SK-N-SH (cell line): ENCODE measurements at regions not wholly inside any gene's neighbourhood (a gene's known extent, or its start where the extent isn't known, plus 50 kb on each side); places are given as distances from the start of the nearest gene placed in this dataset.
A peak's percentile ranks its signal among the peaks of the same experiment; 100 is the strongest.

Source experiments
- CTCF ChIA-PET: fragments of 300-600, 350-600 bp; formaldehyde crosslinking; extraction: SDS; loops from one replicate; lab custom pipeline; 2021; lab: Yijun Ruan, JAX
- POLR2A ChIA-PET: fragments of 350-600 bp; sonication (Branson Sonifier 250); formaldehyde crosslinking; extraction: SDS; loops from one replicate; lab custom pipeline; 2020; ENCODE audit warnings: antibody characterized with exemption, inconsistent platforms; lab: Yijun Ruan, JAX
- DNase-seq: peaks from one replicate; pipeline ENCODE4 v3.0.0; 2012
- H2AFZ ChIP-seq: fragments of 200-600 bp; sonication (generic); 2 replicates; pipeline ENCODE4 v1.8.1; 2016; ENCODE audit warnings: antibody characterized with exemption, mild to moderate bottlenecking, low read depth
- H3F3A ChIP-seq: fragments of 200-600 bp; sonication (generic); replicated peaks from 2 replicates; pipeline ENCODE3; 2016; ENCODE audit warnings: antibody characterized with exemption, mild to moderate bottlenecking; ENCODE audit not compliant: insufficient read depth
- H3K27ac ChIP-seq, 2 experiments: fragments of 200-500 bp in 1 of 2; fragments of 200-600 bp in 1 of 2; sonication (Bioruptor generic) in 1 of 2; sonication (generic), shearing (Covaris generic) in 1 of 2; 2 replicates each; pipeline versions ENCODE4 v1.5.1 to v1.6.1; 2014 to 2016; ENCODE audit warnings: low read depth in 2 of 2, inconsistent platforms in 1 of 2, low read length in 1 of 2, mild to moderate bottlenecking in 1 of 2, mixed read lengths in 1 of 2
- H3K27me3 ChIP-seq: fragments of 200-600 bp; sonication (generic), shearing (Covaris generic); 2 replicates; pipeline ENCODE4 v1.6.1; 2016; ENCODE audit warnings: mixed run types; ENCODE audit not compliant: insufficient read depth
- H3K36me3 ChIP-seq, 2 experiments: fragments of 200-500 bp in 1 of 2; fragments of 200-600 bp in 1 of 2; sonication (Bioruptor generic) in 1 of 2; sonication (generic) in 1 of 2; replicated peaks in 1 of 2; 2 replicates each; pipeline versions ENCODE3 to v1.5.1; 2014 to 2016; ENCODE audit warnings: low read length in 1 of 2, mild to moderate bottlenecking in 1 of 2; ENCODE audit not compliant: insufficient read depth in 2 of 2, control insufficient read depth in 1 of 2
- H3K4me1 ChIP-seq, 2 experiments: fragments of 200-500 bp in 1 of 2; fragments of 200-600 bp in 1 of 2; sonication (Bioruptor generic) in 1 of 2; sonication (generic), shearing (Covaris generic) in 1 of 2; 2 replicates each; pipeline versions ENCODE4 v1.5.1 to v1.6.1; 2014 to 2016; ENCODE audit warnings: low read depth in 1 of 2, low read length in 1 of 2, mixed run types in 1 of 2; ENCODE audit not compliant: insufficient read depth in 2 of 2, control insufficient read depth in 1 of 2
- H3K4me2 ChIP-seq: fragments of 200-600 bp; sonication (generic), shearing (Covaris generic); 2 replicates; pipeline ENCODE4 v1.6.1; 2017; ENCODE audit warnings: mixed run types
- H3K4me3 ChIP-seq, 2 experiments: fragments of 200-500 bp in 1 of 2; fragments of 200-600 bp in 1 of 2; sonication (Bioruptor generic) in 1 of 2; sonication (generic), shearing (Covaris generic) in 1 of 2; 2 replicates each; pipeline versions ENCODE4 v1.5.1 to v1.8.1; 2014 to 2016; ENCODE audit warnings: low read depth in 2 of 2, inconsistent platforms in 1 of 2, low read length in 1 of 2, mild to moderate bottlenecking in 1 of 2, mixed read lengths in 1 of 2, moderate library complexity in 1 of 2
- H3K79me2 ChIP-seq: fragments of 200-600 bp; sonication (generic); 2 replicates; pipeline ENCODE4 v1.8.1; 2017; ENCODE audit warnings: mild to moderate bottlenecking; ENCODE audit not compliant: insufficient read depth
- H3K9ac ChIP-seq: fragments of 200-600 bp; sonication (generic); 2 replicates; pipeline ENCODE4 v1.6.1; 2017; ENCODE audit warnings: mixed run types
- H3K9me2 ChIP-seq: fragments of 200-600 bp; sonication (generic); 2 replicates; pipeline ENCODE4 v1.6.1; 2017; ENCODE audit warnings: mixed run types
- H3K9me3 ChIP-seq: fragments of 200-600 bp; sonication (generic); 2 replicates; pipeline ENCODE4 v1.6.1; 2017; ENCODE audit warnings: mixed run types, mild to moderate bottlenecking, moderate library complexity
- H4K20me1 ChIP-seq: fragments of 200-600 bp; sonication (generic); 2 replicates; pipeline ENCODE4 v1.6.1; 2017; ENCODE audit warnings: mild to moderate bottlenecking, mixed run types; ENCODE audit not compliant: insufficient read depth
- EP300 ChIP-seq, 2 experiments: IDR thresholded peaks; 2 replicates each; pipeline versions ENCODE4 v1.4.0 to v1.6.1; 2012; ENCODE audit warnings: borderline replicate concordance in 1 of 2, low read depth in 1 of 2, low read length in 1 of 2
- EZH2phosphoT487 ChIP-seq: fragments of 200-600 bp; sonication (generic); IDR thresholded peaks from 2 replicates; pipeline ENCODE4 v1.6.1; 2017; ENCODE audit warnings: low read depth, mixed run types, mild to moderate bottlenecking, antibody characterized with exemption, moderate library complexity, borderline replicate concordance
- FOXJ3 ChIP-seq: sonication (generic); formaldehyde crosslinking; IDR thresholded peaks from 2 replicates; pipeline ENCODE4 v1.5.1; 2020; ENCODE audit warnings: mild to moderate bottlenecking, missing genetic modification reagents
- FOXM1 ChIP-seq: IDR thresholded peaks from 2 replicates; pipeline ENCODE4 v1.4.0; 2012; ENCODE audit warnings: low read depth, mild to moderate bottlenecking
- GABPA ChIP-seq: IDR thresholded peaks from 2 replicates; pipeline ENCODE4 v1.4.0; 2012; ENCODE audit warnings: low read depth, mild to moderate bottlenecking
- GATA2 ChIP-seq: sonication (generic); formaldehyde crosslinking; IDR thresholded peaks from 2 replicates; pipeline ENCODE4 v1.5.0; 2020; ENCODE audit warnings: mild to moderate bottlenecking, missing genetic modification reagents
- JUND ChIP-seq: IDR thresholded peaks from 2 replicates; pipeline ENCODE4 v1.4.0; 2012
- POLR2AphosphoS5 ChIP-seq: IDR thresholded peaks from 2 replicates; pipeline ENCODE4 v1.6.1; 2012; ENCODE audit warnings: low read depth, low read length
- RCOR1 ChIP-seq: fragments of 150-350 bp; IDR thresholded peaks from 2 replicates; pipeline ENCODE4 v1.6.1; 2017; ENCODE audit warnings: antibody characterized with exemption, low read length
- RXRA ChIP-seq: IDR thresholded peaks from 2 replicates; pipeline ENCODE4 v1.4.0; 2012; ENCODE audit warnings: low read depth, mild to moderate bottlenecking, borderline replicate concordance
- SMC3 ChIP-seq: IDR thresholded peaks from 2 replicates; pipeline ENCODE4 v1.6.1; 2012; ENCODE audit warnings: low read depth, low read length, improper control_type of control experiment
- TEAD4 ChIP-seq: IDR thresholded peaks from 2 replicates; pipeline ENCODE4 v1.4.0; 2012; ENCODE audit warnings: mild to moderate bottlenecking, borderline replicate concordance; ENCODE audit not compliant: insufficient read depth
- YY1 ChIP-seq: IDR thresholded peaks from 2 replicates; pipeline ENCODE4 v1.4.0; 2012; ENCODE audit warnings: low read depth, mild to moderate bottlenecking
- WGBS: methylation state at CpG from one replicate; pipeline ENCODE4 v1.1.6; 2017; ENCODE audit warnings: low lambda C conversion rate; 5-methylcytosine and 5-hydroxymethylcytosine counted together
- TF ChIP-seq, protein P1 (sequence below): IDR thresholded peaks from 2 replicates; pipeline ENCODE4; 2012
- TF ChIP-seq, protein P2 (sequence below): IDR thresholded peaks from 2 replicates; pipeline ENCODE4 v1.4.0; 2012; ENCODE audit warnings: low read depth
- TF ChIP-seq, protein P3 (sequence below): fragments of 200-600 bp; sonication (generic); IDR thresholded peaks from 2 replicates; pipeline ENCODE4 v1.6.1; 2017; ENCODE audit warnings: antibody characterized with exemption, mild to moderate bottlenecking, moderate library complexity
- TF ChIP-seq, protein P4 (sequence below): IDR thresholded peaks from 2 replicates; pipeline ENCODE4 v1.6.1; 2012; ENCODE audit warnings: mild to moderate bottlenecking, low read depth, low read length, moderate library complexity

DNA sequence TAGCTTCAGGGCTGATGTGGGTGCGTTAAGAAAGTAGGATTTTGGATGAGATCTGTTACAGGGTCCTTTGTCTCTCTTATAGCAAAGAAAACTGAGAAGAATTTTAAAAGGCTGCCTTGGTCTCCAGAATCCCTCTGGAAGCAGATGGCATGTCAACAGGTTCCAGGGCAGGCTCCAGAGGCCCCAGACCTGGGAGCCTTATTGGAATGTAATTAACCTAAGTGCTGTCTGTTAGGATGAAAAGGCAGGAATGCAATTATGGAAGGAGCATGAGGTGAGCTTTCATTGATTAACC is 97.2 kb upstream of the PKDCC start:
- H3K4me1 ChIP-seq: peaks cover 0 to 77% of the 10 kb centered on the region in 2 experiments; a peak in 3 of 4 replicates

More for the DNA sequence above, 97.2 kb upstream of the PKDCC start:
- 0 out of 4 replicates have a peak, but pooled peaks of 1 of the 2 experiments have one; percentile 36 for TF ChIP-seq EP300 (IDR thresholded peaks at IDR 0.05; ENCODE audit: borderline replicate concordance in 1 of 2, low read depth in 1 of 2, low read length in 1 of 2)
- TF ChIP-seq, protein P1, sequence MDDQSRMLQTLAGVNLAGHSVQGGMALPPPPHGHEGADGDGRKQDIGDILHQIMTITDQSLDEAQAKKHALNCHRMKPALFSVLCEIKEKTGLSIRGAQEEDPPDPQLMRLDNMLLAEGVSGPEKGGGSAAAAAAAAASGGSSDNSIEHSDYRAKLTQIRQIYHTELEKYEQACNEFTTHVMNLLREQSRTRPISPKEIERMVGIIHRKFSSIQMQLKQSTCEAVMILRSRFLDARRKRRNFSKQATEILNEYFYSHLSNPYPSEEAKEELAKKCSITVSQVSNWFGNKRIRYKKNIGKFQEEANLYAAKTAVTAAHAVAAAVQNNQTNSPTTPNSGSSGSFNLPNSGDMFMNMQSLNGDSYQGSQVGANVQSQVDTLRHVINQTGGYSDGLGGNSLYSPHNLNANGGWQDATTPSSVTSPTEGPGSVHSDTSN: no peak
- TF ChIP-seq FOXM1: no peak
- TF ChIP-seq RCOR1: peak; percentile 61; the same call in 1 of the 2 replicates
- TF ChIP-seq TEAD4: no peak
- no peak for TF ChIP-seq EZH2phosphoT487
- TF ChIP-seq, protein P2, sequence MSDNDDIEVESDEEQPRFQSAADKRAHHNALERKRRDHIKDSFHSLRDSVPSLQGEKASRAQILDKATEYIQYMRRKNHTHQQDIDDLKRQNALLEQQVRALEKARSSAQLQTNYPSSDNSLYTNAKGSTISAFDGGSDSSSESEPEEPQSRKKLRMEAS: no peak
- TF ChIP-seq, protein P3, sequence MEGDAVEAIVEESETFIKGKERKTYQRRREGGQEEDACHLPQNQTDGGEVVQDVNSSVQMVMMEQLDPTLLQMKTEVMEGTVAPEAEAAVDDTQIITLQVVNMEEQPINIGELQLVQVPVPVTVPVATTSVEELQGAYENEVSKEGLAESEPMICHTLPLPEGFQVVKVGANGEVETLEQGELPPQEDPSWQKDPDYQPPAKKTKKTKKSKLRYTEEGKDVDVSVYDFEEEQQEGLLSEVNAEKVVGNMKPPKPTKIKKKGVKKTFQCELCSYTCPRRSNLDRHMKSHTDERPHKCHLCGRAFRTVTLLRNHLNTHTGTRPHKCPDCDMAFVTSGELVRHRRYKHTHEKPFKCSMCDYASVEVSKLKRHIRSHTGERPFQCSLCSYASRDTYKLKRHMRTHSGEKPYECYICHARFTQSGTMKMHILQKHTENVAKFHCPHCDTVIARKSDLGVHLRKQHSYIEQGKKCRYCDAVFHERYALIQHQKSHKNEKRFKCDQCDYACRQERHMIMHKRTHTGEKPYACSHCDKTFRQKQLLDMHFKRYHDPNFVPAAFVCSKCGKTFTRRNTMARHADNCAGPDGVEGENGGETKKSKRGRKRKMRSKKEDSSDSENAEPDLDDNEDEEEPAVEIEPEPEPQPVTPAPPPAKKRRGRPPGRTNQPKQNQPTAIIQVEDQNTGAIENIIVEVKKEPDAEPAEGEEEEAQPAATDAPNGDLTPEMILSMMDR: no peak
- no peak for TF ChIP-seq RXRA
- no peak for TF ChIP-seq POLR2AphosphoS5
- TF ChIP-seq, protein P4, sequence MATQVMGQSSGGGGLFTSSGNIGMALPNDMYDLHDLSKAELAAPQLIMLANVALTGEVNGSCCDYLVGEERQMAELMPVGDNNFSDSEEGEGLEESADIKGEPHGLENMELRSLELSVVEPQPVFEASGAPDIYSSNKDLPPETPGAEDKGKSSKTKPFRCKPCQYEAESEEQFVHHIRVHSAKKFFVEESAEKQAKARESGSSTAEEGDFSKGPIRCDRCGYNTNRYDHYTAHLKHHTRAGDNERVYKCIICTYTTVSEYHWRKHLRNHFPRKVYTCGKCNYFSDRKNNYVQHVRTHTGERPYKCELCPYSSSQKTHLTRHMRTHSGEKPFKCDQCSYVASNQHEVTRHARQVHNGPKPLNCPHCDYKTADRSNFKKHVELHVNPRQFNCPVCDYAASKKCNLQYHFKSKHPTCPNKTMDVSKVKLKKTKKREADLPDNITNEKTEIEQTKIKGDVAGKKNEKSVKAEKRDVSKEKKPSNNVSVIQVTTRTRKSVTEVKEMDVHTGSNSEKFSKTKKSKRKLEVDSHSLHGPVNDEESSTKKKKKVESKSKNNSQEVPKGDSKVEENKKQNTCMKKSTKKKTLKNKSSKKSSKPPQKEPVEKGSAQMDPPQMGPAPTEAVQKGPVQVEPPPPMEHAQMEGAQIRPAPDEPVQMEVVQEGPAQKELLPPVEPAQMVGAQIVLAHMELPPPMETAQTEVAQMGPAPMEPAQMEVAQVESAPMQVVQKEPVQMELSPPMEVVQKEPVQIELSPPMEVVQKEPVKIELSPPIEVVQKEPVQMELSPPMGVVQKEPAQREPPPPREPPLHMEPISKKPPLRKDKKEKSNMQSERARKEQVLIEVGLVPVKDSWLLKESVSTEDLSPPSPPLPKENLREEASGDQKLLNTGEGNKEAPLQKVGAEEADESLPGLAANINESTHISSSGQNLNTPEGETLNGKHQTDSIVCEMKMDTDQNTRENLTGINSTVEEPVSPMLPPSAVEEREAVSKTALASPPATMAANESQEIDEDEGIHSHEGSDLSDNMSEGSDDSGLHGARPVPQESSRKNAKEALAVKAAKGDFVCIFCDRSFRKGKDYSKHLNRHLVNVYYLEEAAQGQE: no peak
- no peak for TF ChIP-seq GATA2 (CRISPR knock-in tag)
- TF ChIP-seq FOXJ3 (CRISPR knock-in tag): no peak
- no peak for TF ChIP-seq YY1
- no peak for TF ChIP-seq SMC3
- no peak for TF ChIP-seq GABPA
- TF ChIP-seq JUND: no peak
- TF ChIP-seq, all 33 proteins: peak for 2
- no peaks in the 10 kb centered on the region for H3K79me2 ChIP-seq
- H4K20me1 ChIP-seq: no peaks in the 10 kb centered on the region
- H3K27me3 ChIP-seq: peaks cover 15% of the 10 kb centered on the region
- ChIA-PET POLR2A (interaction anchor here (1.0 kb wide), 1 partner anchor 94 kb away, joined by 5 read pairs; no protein-coding TSS in a partner anchor), CTCF (interaction anchor here (1.1 to 6.4 kb wide), 5 partner anchors 78 to 135 kb away, joined by 4 to 108 read pairs (median 7); no protein-coding TSS in a partner anchor)
- WGBS: 64% methylated on average over 1 of the region's 1 CpG
- no peaks in the 10 kb centered on the region for H3K36me3 ChIP-seq
- H2AFZ ChIP-seq: no peak overlapping the region
- no peak overlapping the region for H3K27ac ChIP-seq
- no peak overlapping the region for H3K9ac ChIP-seq
- DNase-seq: no peak
- H3K4me3 ChIP-seq: no peak overlapping the region
- no peaks in the 10 kb centered on the region for H3F3A ChIP-seq
- no peaks in the 10 kb centered on the region for H3K9me3 ChIP-seq
- H3K9me2 ChIP-seq: no peaks in the 10 kb centered on the region
- H3K4me2 ChIP-seq: no peak overlapping the region
